COLO829 (cell line): ENCODE measurements at regions not wholly inside any gene's neighbourhood (a gene's known extent, or its start where the extent isn't known, plus 50 kb on each side); places are given as distances from the start of the nearest gene placed in this dataset.
A peak's percentile ranks its signal among the peaks of the same experiment; 100 is the strongest.
"Not testable (repeated sequence)": the region's sequence is repeated elsewhere in the genome, so short reads cannot be mapped to it uniquely, and the experiment has no call there.

Experiments
- DNase-seq: peaks from one replicate; pipeline ENCODE4 v3.0.0; 2012; ENCODE audit warnings: low spot score

GRCh38 chr12:86590296-86590695, 334.1 kb upstream of the MGAT4C start:
- DNase-seq = no peak

- DNase-seq = no peak
Observed at GRCh38 chr12:86574143-86574542, 318.0 kb upstream of the MGAT4C start.

- no peak for DNase-seq
Observed at GRCh38 chr12:86572455-86572854, 316.3 kb upstream of the MGAT4C start.

DNA sequence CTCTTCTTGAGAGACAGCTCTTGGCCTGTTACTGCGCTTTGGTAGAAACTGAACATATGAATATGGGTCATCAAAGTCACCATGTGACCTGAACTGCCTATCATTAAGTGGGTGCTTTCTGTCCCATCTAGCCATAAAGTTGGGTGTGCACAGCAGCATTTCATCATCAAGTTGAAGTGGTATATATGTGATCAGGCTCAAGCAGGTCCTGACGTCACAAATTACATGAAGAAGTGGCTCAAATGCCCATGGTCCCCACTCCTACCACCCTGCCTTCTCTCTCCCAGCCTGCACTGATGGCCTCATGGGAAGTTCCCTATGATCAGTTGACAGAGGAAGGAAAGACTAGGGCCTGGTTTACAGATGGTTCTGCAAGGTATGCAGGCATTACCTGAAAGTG, 308.8 kb upstream of the MGAT4C start:
- DNase-seq = no peak

GRCh38 chr12:86555491-86555890, 299.3 kb upstream of the MGAT4C start:
- DNase-seq = not testable (repeated sequence)

DNA sequence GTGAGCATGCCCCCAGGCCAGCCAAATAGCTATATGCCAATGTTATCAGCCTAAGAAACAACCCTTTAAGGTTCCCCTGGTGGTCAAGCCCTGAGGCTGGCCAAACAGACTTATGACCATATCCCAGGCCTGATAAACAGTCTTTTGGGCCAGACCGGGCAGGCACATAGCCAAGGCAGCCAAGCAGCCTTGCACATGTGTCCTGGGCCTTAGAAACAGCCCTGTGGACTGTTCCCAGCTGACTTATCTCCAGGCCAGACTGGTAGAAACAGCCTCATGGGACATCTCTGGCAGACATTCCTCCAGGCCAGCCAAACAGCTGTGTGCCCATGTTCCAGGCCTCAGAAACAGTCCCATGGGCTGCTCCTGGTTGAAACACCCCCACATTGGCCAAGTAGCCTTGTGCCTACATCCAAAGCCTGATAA, 295.0 kb upstream of the MGAT4C start:
- no peak for DNase-seq

DNA sequence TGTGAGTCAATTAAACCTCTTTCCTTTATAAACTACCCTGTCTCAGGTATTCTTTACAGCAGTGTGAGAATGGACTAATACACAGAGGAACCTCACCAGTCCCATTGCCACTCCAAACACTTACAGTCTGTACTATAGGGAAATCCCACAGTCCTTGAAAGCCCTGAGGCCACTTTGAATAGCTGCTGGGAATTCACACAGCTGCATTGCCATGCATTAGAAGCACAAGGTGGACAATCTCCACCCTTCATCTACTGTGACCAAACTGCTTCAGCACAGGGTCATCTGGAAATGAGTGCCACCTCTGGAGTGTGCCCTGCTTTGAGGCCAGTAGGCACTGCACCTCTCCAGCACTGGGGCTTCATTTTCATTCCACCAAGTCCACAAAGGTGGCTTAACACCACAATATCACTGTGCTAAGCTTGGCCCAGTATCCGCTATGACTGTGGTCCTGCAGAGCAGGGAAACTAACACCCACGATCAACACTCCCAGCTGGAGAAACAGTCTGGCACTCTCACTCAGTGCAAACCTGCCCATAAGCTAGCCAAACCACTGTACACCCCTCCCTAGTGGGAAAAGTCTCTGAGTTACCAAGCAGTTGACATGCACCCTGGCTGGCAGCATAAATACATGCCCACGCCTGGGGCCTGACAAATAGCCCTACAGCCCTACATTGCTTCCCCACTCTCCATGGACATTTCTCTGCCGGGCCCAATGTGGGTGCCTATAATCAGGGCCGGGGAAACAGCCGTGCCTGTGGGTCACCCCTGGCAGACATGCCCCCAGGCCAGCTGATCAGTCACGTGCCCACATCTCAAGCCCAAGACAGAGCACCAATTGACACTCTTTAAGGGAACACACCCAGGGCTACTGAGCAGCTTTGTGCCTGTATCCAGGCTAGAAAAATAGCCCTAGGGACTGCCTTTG, 294.3 kb upstream of the MGAT4C start:
- no peak for DNase-seq

DNA sequence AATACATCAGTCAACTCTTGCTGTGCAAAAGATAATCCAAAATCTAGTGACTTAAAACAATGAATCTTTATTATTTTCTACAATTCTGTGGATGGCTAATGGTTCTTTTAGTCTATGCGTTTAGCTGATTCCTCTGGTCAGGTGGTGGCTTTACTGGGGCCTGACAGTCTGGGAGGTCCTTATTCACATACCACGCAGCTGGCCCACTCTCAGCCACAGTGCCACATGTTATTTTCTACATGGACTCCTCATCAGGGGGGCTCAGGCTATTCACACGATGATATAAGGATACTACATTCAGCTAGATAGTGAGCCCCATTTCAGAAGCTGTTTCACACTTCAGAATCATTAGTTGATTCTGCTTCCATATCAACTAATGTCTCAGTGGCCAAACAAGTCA, 287.5 kb upstream of the MGAT4C start:
- no peak for DNase-seq

DNA sequence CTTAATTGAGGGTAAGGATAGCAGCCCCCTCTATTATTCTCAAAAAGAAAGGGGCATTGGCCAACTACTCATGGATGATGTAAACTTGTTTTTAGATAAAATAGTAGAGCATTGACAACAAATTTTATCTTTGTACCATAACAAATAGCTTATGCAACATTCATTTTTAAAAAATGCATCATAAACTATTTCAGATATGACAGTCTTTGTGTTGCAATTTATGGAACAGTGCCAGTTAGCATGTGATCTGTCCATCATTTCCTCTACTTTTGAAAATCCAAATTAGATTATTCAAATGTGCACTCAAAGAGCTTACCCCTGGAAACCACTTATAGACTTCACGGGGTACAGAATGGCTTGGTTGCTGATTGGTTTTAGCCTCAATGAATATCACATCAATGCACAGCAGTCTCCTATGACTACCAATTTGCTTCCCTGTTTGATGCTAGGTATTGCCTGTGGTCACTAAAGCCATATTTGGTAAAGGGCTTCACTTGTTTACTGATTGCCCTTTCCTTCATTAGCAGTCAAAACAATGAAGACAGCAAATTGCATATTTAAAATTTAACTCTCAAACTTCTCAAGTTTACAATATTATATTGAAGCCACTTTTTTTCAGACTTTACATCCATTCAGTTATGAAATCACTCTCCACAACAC, 274.9 kb upstream of the MGAT4C start:
- no peak for DNase-seq

DNA sequence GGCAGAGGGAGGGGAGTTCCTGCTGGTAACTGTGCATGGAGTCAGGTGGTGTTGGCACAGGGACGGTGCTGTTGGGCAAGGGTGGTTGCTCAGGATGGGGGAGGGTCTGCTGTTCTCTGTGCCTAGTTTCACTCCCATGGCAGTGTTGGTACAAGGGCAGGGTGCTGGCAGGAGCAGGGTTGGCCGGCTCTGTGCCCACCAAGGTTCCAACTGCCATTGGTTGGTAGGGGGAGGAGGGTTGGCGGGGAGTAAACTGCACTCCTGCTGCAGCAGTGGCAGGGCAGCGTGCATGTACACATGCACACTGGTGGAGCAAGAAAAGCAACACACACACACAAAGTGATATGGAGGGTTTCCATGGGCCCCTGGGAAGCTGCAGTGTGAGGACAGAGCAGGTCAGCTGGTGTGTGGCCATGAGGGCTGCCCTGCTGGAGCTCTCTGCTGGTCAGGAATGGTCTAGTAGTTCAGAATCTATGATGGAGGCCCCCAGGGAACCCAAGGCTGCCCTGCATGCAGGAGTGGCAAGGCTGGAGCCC, 269.9 kb upstream of the MGAT4C start:
- no peak for DNase-seq

GRCh38 chr12:86523844-86524243, 267.7 kb upstream of the MGAT4C start:
- no peak for DNase-seq

DNA sequence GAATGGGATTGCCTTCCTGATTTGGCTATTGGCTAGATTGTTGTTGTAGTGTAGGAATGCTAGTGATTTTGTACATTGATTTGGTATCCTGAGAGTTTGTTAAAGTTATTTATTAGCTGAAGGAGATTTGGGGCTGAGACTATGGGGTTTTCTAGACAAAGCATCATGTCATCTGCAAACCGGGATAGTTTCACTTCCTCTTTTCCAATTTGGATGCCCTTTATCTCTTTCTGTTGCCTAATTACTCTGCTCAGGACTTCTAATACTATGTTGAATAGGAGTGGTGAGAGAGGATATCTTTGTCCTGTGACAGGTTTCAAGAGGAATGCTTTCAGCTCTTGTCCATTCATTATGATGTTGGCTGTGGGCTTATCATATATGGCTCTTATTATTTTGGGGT, 265.7 kb upstream of the MGAT4C start:
- no peak for DNase-seq

DNA sequence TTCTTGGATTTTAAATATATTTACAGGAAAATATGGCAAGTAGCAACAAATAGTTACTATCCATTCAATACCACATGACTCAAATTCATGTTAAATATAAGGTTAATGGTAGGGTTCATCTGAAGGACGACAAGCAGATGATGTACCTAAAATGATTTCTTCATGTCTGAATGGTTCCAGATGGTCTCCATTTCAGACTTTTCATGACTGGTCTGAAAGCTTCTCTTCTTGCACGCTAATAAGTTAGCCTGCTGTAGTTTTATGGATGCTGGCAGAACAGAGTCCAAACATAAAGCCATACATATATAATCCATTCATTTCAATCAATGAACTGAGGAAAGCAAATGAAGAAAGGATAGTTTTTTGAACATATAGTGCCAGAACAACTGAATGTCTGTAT, 257.0 kb upstream of the MGAT4C start:
- no peak for DNase-seq

DNA sequence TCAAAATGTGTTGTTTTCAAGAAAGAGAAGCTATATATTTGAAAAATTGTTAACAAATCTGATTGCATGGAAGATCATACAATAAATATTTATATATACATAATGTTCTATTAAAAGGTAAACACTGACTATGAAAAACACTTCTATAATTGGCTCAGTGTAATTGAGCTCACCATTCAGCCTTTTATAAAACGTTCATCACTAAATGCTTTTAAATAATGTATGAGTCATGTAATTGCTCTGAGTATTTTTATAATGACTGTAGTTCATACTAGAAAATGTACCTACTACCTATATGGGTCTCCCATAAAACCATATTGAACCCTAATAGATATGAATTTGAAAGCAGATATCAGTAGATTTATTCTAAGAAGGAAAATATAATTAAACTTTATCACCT, 240.4 kb upstream of the MGAT4C start:
- DNase-seq = peak; percentile 13

DNA sequence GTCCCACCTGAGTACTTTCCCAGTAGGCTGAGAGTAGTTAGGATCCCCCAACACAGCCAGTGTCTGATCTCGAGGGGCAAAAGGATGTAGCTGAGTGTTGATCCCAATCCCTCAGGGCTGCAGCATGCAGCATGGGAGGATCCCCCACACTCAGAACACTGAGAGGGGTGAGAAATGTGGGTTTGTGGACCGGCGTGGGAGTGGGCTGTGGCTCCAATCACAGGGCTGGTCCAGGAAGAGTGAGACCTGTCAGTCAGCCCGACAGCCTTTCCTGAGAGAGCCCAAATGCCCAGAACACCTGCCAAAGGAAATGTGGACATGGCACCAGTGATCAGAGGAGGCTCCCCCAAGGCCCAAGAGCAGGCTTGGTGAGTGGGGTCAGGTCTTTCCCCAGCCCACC, 228.3 kb upstream of the MGAT4C start:
- no peak for DNase-seq

DNA sequence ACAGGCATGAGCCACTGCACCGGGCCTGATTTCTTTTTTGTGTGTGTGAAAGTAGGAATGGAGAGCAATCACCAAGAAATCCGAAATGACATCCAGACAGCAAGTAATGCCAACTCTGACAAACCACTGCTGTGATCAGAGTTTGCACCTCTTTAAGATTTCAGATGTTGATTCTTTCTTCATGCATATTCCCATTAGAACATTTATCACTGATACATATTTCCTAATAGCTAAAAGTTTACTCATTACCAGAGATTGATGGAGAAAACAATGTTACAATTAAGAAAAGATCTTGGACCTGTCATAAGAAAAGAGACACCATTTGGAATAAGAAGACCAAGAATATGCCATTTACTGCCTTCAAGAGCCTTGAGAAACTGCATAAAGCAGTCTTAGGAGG, 217.0 kb upstream of the MGAT4C start:
- no peak for DNase-seq

DNA sequence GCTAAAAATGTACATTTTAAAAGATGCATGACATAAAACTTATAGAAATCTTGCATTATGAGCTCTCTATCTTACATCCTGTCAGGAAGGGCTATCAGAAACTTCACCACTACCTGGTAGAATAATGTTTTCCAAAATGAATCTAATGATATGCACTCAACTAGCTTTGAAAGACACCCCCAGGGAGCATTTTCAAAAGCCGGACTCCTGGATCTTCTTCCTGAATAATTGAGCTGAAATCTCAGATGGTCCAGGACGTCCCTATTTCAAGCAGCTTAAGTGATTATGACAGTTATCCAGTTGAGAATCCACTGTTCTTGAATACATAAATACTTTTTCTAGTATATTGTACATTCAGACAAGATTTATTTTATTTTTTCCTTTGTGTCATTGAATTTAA, 200.6 kb upstream of the MGAT4C start:
- DNase-seq = no peak

GRCh38 chr12:86456241-86456640, 200.1 kb upstream of the MGAT4C start:
- DNase-seq = peak; percentile 1

- no peak for DNase-seq
Observed at GRCh38 chr12:86445356-86445755, 189.2 kb upstream of the MGAT4C start.

DNA sequence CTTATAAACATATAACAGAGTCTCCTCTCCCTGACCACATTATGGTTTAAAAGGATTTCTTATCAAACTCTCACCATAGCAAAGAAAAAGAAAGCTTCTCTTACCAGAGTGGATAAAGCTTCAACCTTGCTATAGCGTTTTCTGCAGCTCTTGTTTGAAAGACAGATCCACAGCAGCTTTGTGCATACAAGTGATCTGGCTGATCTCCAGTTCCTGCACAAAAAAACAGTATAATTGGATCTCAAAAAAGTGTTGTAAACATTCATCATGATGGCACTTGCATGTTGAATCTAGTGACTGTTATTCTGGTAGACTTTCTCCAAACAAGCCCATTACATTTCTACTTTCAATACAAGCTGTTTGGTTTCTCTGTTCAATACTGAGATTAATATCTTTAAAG, 178.9 kb upstream of the MGAT4C start:
- DNase-seq = no peak

GRCh38 chr12:86429824-86430223, 173.6 kb upstream of the MGAT4C start:
- DNase-seq = no peak

DNA sequence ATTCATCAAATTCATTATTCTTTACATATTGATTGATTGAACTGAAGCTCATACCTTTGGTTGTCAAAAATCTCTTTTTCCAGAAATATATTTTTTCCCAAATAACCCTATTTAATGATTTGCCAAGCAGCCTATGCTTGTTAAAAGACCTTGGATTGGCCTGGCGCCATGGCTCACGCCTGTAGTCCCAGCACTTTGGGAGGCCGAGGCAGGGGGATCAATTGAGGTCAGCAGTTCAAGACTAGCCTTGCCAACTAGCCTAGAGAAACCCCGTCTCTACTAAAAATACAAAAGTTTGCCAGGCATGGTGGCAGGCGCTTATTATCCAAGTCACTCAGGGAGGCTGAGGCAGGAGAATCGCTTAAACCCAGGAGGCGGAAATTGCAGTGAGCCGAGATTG, 165.1 kb upstream of the MGAT4C start:
- no peak for DNase-seq

DNA sequence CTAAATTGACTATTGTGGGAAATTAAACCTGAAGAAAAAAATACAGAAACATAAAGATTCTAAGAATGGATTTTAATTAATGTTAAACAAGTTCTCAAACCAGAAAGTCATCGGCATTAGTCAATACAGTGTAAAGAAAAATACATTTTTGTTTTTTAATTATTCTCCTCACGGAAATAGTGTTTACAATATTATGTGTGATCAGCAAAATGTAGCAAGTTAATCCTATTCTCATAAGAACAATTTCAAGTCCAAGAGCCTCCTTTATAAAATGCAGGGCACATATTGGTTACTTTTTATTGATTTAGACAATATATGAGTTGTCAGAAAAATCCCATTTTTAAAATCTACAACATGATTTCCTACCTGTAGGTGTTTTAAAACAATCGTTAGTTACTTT, 158.0 kb upstream of the MGAT4C start:
- no peak for DNase-seq
